ENCODE measurements at regions not wholly inside any gene's neighbourhood (a gene's known extent, or its start where the extent isn't known, plus 50 kb on each side); places are given as distances from the start of the nearest gene placed in this dataset.

DNA sequence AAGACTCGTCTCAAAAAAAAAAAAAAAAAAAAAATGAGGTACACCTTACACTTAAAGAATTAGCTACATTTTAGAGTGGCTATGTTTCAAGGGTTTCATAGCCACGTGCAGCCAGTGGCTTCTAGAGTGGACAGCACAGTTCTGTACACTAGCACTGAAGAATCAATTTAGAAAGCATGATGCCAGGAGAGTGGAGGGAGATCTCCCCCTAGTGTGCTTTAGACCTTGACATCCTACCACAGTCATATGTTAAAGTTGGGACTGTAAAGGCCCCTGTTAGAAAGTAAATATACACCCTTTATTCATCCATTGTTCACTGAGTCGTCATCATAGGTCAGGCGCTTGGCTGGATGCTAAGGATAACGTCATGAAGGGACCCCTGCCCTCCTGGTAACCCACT lies 179.4 kb downstream of the QDPR start:
- TF ChIP-seq CTCF (IDR thresholded peaks at IDR 0.05; ENCODE audit: low read length, missing control alignments): peak; percentile 2
- no peak for DNase-seq (ENCODE audit: low read depth)
- no peak overlapping the region for H3K4me3 ChIP-seq (replicated peaks; ENCODE audit: low read depth, low read length)

GRCh38 chr4:17329046-17329445 lies 182.8 kb downstream of the QDPR start:
- no peak overlapping the region for H3K4me3 ChIP-seq (replicated peaks; ENCODE audit: low read depth, low read length)
- no peak for DNase-seq (ENCODE audit: low read depth)
- no peak for TF ChIP-seq CTCF (IDR thresholded peaks at IDR 0.05; ENCODE audit: low read length, missing control alignments)

GRCh38 chr4:17328141-17328815 lies 183.6 kb downstream of the QDPR start:
- no peak for DNase-seq (ENCODE audit: low read depth)
- TF ChIP-seq CTCF (IDR thresholded peaks at IDR 0.05; ENCODE audit: low read length, missing control alignments): no peak
- no peak overlapping the region for H3K4me3 ChIP-seq (replicated peaks; ENCODE audit: low read depth, low read length)

GRCh38 chr4:17327591-17327990 lies 184.3 kb downstream of the QDPR start:
- no peak for DNase-seq (ENCODE audit: low read depth)
- no peak for TF ChIP-seq CTCF (IDR thresholded peaks at IDR 0.05; ENCODE audit: low read length, missing control alignments)

DNA sequence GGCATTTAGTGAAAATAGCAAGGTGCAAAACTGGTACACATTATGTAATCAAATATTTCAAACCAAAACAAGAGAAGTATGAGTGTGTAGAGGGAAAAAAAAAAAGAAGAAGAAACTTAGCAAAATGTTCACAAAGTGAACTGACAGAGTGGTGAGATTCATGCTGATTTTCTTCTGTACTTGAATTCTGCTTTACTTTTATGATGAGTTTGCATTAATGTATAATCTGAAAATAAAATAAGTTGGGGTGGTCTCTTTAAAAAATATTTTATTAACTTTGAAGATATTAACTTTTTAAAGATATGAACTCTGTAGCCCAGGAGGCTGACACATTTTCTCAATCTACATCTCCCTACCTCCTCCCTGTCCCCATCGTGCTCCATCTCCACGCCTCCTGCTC lies 185.1 kb downstream of the QDPR start:
- TF ChIP-seq CTCF (IDR thresholded peaks at IDR 0.05; ENCODE audit: low read length, missing control alignments): no peak
- DNase-seq (ENCODE audit: low read depth): no peak
- no peak overlapping the region for H3K4me3 ChIP-seq (replicated peaks; ENCODE audit: low read depth, low read length)

More at GRCh38 chr4:17327591-17327990, 184.3 kb downstream of the QDPR start:
- H3K4me3 ChIP-seq (replicated peaks; ENCODE audit: low read depth, low read length): no peak overlapping the region

DNA sequence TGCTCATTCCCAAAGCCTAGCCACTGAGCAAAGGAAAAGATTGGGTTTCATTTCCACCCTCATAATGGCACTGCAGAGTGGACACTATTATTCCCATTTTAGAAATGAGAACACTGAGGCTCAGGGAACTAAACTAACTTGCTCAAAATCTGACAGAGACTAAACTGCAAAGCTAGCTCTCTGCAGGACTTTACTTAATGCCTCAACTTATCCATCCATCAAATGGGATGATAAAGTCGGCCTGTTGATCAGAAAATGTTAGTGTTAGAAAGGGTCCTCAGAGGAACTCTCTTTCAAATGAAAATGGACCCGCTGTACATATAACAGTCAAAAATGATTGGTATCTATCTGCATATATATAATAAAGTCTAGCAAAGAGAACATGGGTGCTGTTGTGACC lies 186.8 kb downstream of the QDPR start:
- no peak for DNase-seq (ENCODE audit: low read depth)
- no peak for TF ChIP-seq CTCF (IDR thresholded peaks at IDR 0.05; ENCODE audit: low read length, missing control alignments)
- no peak overlapping the region for H3K4me3 ChIP-seq (replicated peaks; ENCODE audit: low read depth, low read length)

- peak; percentile 76 for DNase-seq (ENCODE audit: low read depth)
- peak; percentile 60 for TF ChIP-seq CTCF (IDR thresholded peaks at IDR 0.05; ENCODE audit: low read length, missing control alignments)
- no peak overlapping the region for H3K4me3 ChIP-seq (replicated peaks; ENCODE audit: low read depth, low read length)
Observed at GRCh38 chr4:17324386-17324830, 187.5 kb downstream of the QDPR start.

All from fibroblast of pulmonary artery (primary cell).